HG02852 (cell line): ENCODE measurements at regions not wholly inside any gene's neighbourhood (a gene's known extent, or its start where the extent isn't known, plus 50 kb on each side); places are given as distances from the start of the nearest gene placed in this dataset.

Experiments used
- ATAC-seq: cut with Tn5 transposase; IDR thresholded peaks from one replicate; pipeline ENCODE4 v1.9.1; 2021; ENCODE audit warnings: mild to moderate bottlenecking, moderate library complexity; ENCODE audit not compliant: unreplicated experiment

DNA sequence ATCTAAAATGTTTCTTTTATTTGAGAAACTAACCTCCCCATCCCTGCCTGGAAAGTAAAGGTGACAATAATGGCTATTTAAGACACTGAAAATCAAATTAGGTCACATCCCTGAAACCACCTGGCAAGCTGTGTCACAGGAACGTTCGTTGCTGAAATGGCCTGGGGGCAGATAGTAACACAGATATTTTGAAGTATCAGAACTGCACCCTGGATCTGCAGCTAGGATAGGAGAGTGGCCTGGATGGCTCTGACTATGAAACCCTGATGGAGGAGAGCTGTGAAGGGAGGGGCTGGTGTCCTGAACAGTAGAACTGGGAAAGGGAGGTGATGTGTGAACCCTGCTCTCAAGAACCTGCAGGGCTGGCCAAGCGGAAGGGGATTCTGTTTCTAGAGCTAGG lies 648.3 kb upstream of the CFAP20DC start:
- ATAC-seq, result no peak

DNA sequence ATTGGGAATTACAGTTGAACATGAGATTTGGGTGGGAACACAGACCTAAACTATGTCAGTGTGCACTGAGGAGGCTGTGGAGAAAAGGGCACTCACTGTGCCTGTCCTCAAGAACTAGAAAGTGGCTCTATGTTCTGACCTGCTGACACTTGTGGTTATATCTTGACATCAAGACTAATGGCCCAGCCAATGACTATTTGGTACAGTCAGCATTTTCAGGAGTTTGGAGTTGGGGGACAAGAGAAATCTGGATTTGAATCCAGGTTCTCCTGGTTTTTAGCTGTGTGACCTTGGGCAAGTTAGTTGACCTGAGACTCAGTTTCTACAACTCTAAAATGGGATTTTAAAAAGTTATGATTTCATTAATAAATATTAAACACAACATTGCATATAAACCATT lies 647.0 kb upstream of the CFAP20DC start:
- no peak for ATAC-seq

DNA sequence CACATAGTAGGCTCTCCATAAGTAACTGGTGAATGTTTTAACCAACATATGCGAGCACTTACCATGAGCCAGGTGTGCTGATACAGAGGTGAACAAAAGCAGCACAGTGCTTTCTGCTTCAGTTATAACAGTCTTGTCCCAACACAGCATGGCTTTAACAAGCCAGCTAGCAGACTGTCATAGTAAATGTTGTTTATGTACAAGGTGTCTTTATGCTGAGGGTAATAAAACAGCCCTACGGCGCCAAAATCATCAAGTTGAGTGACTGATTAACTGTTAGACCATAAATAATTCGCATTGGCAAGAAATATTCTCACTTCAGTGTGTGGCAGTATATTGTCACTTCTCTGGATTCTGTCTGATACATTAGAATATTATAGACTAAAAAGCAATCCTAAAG lies 646.0 kb upstream of the CFAP20DC start:
- no peak for ATAC-seq

DNA sequence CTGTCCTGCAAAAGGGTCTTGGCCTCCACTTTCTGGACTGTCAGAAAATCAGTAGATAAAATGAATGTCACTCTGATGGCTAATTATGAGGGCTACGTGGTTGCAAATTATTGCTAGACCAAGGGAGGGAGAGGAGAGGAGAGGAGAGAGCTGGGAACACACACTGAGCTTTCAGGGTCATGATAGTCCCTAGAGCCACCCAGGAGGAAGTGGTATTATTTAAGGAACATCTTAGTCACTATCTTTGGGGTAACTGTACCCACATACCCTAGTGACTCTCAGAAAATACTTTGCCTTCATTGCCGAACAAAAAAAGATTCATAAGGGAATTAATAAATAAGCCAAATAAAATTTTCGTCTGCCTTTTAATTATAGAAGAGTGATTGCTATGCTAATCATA lies 642.3 kb upstream of the CFAP20DC start:
- ATAC-seq, result no peak

DNA sequence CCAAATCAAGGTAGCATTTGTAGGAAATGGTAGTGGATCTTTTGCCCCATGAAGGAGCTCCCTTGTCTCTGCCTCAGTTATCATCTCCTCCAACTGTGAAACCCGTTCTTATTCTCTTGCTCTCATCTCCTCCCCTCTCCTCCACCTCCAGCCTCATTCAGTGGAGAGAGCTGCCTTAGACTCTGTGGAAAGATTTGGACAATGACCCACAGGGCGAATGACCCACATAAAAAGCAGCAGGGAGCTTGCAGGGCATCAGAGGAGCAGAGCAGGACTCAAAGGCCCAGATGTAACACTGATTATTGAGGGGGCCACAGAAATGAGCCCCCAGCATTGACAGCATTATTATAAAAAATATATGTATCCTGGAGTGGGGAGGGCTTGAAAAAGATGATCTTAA lies 641.1 kb upstream of the CFAP20DC start:
- ATAC-seq, result no peak

DNA sequence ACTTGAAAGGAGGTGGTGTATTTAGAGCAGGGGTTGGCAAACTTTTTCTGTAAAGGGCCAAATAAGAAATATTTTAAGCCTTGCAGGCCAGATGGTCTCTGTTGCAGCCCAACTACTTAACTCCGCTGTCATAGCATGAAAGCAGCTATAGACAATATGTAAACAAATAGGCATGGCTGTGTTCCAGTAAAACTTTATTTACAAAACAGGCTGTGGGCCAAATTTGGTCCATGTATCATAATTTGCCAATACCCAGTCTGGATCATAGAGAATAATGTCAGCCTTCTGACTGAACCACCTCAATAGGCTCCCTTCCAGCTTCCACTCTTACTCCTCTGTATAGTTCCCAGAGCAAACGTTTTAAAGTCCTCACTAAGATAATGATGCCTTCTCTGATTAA lies 638.8 kb upstream of the CFAP20DC start:
- no peak for ATAC-seq

DNA sequence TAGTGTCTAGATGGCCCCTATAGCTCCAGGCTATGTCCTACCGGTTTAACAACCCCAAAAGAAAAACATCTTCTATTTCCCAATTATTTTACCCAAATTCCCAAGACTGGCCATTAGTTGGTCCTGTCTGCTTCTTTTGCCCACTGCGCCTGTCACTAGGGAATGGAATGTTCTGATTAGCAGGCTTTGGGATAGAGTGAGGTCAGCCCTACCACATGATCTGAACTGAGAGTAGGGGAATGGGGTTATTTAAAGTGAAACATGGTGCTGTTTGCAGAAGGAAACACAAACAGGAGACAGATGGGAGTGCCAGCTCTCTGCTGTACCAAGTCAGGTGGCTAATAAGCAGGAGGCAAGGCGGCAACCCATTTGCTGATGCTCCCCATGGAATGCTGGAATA lies 635.6 kb upstream of the CFAP20DC start:
- ATAC-seq, result no peak

DNA sequence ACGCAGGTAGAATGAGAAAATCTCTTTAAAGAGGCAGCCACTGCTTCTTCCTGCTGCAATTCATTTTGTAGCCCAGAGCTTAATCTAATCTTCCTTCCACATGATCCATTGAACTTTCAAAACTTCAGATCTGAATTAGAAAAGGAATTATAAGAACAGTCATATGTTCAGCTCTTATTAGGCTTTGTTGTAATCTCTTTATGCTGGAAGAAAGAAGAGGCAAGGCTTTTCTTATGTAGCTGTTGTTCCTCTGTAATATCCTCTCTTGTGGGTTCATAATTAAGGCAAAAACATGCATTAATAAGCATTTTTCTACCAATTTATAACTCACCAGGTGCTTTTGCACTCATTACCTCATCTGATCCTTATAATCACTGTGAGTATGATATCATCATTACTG lies 634.9 kb upstream of the CFAP20DC start:
- no peak for ATAC-seq

DNA sequence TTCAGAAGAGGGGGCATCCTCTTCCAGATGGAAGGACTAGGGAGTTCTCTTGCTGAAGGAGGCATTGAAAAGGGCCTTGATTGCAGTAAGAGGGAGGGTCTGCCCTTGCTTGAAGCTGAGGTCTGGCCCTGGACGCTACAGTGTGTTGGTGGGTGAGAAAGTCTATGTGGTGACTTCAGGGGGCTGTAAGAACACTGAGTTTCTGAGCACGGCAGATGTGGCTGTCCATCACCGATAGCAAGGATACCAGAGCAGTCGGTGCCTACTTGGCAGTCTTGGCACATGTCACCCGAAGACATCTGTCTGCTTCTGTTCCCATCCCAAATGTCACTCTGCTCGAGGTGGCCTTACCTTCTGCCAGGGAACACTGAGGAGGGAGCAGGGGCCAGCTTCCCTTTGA lies 631.1 kb upstream of the CFAP20DC start:
- ATAC-seq, result no peak

DNA sequence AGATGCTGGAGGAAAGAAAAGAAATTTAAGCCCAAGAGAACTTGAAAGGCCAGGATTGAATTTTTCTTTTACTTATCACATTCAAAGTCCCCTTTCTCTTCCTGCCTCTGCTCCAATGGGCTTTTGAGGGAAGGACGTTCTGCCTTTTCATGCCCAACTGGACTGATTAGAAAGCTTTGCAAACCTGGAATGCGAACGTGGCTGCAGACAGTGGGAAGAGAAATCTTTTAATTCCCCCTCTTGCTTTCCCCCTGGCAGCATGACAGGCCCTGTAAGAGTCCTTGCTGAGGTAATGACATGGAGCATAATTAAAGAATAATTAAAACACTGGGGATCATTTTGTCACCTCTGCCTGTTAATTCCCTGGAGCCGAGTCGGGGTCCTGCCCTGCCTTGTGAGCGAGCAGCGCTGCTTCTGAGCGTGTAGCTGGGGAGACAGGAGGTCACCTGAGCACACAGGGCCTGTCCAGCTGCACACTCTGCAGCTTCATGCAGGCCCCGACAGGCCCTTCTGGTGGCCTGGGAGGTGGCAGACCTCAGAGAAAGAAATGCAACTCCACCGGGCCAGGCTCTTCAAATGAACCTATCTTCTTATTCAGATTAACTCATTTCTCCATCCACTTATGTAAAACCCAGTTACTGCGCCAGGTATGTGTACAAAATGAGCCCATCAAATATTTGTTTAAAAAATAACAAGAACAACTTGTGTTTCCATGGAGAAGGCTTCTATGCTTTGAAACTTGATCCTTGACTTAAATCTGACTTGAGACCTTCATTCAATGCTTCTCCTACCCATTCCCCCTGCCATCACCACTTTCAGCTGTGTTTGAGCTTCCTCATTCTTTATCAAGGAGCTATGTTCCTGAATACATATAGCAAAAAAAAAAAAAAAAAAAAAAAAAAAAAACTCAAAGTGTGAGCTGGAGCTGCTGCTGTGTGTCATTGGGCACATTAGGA lies 628.2 kb upstream of the CFAP20DC start:
- ATAC-seq, result no peak

DNA sequence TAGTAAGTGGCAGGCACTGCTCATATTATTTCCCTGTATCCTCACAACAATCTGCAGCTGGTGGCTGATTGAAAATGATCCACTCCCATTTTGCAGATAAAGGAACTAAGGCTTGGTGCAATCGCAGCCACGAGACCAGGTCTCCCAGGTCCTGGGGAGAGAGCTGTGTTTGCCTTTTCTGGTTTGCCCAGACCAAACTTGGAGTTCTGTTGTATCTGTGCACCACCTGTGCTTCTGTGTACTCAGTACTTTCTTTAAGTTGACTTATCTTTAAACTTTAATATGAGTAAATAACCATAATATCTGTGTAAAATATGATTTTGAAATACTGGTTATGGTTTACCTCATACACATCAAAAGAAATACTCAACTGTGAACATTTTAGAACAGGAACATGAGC lies 625.7 kb upstream of the CFAP20DC start:
- no peak for ATAC-seq

DNA sequence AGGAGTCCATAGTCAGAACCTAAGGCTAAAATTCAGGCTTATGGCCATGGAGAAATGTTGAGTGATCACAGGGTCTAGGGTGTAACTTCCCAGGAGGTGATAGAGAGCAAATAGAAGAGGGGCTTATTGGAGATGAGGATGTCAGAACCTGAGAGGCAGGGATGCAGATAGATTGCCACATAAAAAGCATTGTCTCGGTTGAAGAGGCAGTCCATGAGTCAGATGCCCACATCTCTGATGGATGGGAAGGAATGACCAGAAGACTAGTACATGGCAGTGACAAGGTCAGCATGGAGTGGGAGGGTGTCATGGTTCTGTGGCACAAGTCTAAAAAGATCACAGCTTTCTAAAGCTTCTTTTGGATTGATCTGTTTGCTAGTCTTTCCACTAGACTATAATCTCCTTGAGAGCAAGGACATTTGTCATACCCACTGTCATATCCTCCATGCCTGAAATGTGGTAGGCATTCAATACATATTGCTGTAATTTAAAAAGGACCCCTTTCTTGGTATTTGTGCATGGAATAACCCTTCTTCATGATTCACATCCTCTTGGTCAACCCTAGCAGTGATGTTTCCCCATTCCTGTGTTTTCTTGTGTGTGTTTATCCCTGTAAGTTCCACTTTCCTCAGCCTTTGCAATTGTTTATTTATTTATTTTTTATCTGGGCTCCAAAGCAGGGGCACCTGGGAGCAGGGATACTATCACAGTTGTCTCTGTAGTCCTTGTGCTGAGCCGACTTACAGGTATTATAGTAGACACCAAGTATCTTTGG lies 613.4 kb upstream of the CFAP20DC start:
- ATAC-seq, result no peak

DNA sequence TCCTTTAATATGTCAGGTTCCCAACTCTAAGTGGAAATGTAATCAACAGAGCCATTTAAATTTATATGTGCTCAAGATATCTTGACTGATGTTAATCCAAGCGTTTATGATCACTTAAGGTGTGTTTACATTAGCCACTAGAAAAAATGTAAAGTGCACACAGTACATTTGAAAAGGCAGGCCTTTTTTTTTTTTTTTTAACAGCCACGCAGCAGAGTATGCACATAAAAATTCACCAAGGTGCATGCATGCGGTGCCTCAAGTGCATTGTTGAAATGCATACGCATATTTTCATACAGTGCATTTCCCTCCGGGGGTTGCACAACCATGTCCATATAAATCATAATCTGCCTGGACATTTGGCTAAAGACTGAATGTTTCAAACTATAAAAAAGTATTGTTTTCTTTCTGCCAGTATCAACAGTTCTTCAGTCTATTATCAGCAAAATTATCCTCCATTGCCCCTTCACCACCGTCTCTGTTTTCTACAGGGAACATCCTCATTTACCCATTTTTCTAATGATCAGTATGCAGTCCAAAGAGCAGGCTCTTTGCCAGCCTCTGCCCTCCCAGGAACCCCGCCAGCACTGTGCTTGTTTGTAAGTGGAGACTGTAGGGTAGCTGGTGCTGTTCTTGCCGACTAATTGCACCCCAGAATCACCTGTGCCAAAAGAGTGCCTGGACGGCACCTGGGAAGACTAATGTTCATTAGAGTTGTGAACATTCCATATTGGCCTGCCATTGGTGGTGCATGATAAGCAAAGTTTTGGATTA lies 611.2 kb upstream of the CFAP20DC start:
- no peak for ATAC-seq

DNA sequence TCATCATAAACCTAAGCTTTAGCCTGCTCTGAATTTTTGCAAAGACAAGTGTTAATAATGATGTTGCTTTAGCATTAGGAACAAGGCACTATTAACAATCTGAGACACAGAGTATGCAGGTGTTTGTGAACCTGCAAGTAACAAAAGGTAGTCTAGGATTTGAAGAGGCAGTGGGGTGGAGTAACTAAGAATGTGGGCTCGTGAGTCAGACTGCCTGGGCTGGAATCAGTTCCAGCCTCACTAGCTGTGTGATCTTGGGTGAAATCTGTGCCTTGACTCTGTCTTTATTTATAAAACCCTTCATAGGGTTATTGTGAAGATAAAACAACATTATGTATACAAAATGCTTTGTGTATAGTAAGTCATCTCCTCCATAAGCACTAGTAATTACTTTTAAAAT lies 610.6 kb upstream of the CFAP20DC start:
- ATAC-seq, result no peak

DNA sequence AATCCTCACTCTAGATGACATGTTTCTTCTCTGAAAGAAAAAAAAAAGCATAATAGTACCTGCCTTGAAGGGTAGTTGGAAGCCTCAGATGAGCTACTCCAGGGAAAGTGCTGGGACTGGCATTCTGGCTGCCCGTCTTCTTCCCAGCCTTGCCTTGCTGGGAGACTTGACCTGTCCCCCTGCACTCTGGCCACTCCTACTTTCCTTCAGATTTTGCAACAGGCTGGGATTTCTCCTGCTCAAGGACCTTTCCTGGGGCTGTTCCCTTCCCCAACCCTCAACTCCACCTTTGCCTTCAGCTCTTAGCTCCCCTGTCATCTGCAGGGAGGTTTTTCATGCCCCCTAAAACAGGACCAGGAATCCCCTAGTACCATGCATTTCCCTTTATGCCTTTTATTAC lies 609.9 kb upstream of the CFAP20DC start:
- no peak for ATAC-seq

DNA sequence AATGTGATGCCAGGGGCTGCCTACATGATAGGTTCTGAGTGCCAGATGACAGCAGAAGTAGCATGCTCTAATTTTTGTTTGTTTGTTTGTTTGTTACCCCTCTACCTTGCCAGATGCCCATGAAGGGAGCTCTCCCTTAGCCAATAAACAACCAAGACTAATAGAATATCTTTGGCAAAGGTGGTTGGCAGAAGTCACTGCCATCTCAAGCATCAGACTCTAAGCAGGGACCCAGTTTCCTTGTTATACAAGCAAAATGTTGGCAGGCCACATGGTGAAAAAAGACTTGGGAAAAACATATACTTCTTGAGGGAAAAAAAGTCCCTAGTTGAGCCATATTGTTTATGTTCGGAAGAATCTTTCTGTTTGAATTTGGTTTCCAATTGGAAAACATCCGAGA lies 609.0 kb upstream of the CFAP20DC start:
- ATAC-seq, result no peak

DNA sequence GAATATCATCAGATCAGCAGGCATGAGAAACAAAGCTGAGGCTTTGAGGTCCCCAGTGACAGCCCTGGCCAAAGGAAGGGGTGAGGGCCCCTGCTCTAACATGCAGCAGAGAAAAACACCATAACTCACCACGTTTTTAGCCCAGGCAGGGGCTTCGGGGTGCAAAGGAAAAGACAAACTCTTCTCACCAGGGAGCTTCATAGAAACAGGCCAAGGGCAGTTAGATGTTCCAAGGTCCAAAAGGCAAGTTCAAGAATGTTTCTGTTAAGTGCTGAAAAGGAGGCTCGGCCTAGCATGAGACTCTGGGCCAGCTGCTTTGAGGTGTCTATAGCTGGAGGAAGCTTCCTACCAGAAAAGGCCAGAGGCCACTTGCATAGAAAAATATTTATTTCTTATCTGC lies 608.4 kb upstream of the CFAP20DC start:
- no peak for ATAC-seq

DNA sequence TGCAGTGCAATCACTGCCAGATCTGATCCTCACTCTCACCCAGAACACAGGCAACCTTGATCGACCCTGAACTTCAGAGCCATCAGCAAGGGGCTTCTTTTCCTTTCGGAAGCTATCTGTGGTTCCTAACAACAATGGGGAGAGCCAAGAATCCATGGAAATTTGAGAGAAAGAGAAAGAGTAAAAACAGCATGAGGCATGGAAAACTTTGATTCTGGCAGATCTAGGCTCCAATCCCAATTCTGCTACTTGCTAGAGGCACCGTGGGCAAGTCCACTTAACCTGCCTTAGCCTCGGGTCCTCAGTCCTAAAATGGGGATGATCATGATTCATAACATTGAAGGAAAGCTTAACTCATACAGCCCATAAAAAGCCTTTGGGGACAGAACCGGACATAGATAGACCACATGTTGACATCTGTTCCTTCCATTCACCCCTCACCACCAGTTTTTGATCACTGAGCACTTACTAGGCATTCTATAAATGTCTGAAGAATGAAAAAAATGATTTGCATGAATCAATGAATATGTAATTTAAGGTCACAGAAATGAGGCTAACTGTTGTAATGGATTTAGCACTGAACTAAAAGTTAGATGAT lies 605.7 kb upstream of the CFAP20DC start:
- ATAC-seq, result no peak

DNA sequence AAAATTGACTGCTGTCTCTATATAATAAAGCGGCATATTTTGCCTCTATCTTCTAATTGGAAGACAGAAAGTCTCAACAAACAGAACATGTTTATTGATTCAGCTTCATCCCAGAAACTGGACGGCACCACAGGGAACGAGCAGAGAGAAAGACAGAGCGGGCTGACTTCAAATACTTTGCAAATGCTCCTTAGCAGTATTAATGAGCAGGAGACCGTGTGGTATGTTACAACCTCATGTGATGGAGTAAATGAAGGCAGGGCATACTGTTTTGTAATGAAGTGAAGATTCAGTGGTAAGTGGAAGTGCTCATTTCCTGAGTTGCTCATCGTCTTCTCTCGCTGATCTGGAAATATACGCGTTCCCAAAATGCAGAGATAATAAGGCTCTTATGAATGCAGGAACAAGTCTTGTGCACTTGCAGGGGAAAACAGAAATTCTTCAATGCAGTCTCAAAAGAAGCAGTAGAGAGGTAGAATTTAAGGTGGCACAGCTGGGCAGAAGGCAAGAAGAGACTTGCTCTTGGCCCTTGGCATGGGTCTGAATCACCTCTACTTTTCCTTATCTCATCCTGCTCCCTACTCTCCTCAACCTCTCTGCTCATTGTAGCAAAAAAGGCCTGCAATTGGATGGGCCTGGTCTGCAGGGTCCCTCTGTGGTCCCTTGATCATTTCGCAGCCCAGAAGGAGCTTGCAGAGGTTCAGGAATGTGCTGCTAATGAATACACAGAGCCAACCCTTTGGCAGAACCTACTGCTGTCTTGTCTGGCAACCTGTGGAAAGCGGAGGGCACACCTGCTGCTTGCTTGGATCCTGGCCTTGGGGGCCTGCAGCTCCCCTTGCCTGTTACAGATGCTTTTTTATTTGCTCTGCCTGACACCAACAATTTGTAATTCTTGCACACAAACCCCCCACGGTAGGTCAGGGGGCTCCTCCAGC lies 604.9 kb upstream of the CFAP20DC start:
- ATAC-seq, result no peak

DNA sequence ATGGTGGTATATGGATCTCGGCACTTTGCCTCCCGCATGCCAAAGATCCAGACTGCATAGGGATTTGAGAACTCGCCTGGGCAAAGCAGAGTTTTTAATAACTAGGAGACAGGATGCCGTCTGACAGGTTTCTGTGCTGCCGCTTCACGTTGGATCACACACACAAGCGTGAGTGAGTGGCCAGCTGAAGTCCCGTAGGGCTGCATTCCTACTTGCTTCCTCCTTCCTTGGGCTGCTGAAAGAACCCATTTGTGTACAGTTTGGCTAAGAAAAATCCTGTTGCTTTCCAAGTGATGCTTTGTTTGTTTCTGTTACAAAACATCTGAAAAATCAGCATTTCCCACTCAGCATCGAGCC lies 604.3 kb upstream of the CFAP20DC start:
- ATAC-seq, result no peak
